Stomach (tissue), 8 donors: ENCODE measurements at regions not wholly inside any gene's neighbourhood (a gene's known extent, or its start where the extent isn't known, plus 50 kb on each side); places are given as distances from the start of the nearest gene placed in this dataset.

Source experiments
- DNase-seq, 2 donors: peaks; one replicate each; pipeline versions ENCODE4 v3.0.0 to v3.0.0-alpha.2; 2013 to 2019
- H3K27ac ChIP-seq, 5 donors: fragments of 200-600 bp in 4 of 5; sonication (generic) in 4 of 5; one replicate each; pipeline ENCODE4 v1.5.1; 2013 to 2019; ENCODE audit warnings: mild to moderate bottlenecking in 1 of 5, moderate library complexity in 1 of 5
- H3K27me3 ChIP-seq, 3 donors: fragments of 200-600 bp; sonication (generic); one replicate each; pipeline ENCODE4 v1.5.1; 2017 to 2019; ENCODE audit warnings: mixed run types in 1 of 3
- H3K36me3 ChIP-seq, 4 donors: fragments of 200-600 bp; sonication (generic); 1 replicate in 3 of 4; 2 replicates in 1 of 4; pipeline ENCODE4 v1.5.1; 2016 to 2019
- H3K4me1 ChIP-seq, 4 donors: fragments of 200-600 bp; sonication (generic); one replicate each; pipeline ENCODE4 v1.5.1; 2016 to 2019
- H3K4me3 ChIP-seq, 4 donors: fragments of 200-600 bp; sonication (generic) in 3 of 4; one replicate each; pipeline ENCODE4 v1.5.1; 2016 to 2019; ENCODE audit warnings: mild to moderate bottlenecking in 1 of 4
- H3K9me3 ChIP-seq, 4 donors: fragments of 200-600 bp; sonication (generic); one replicate each; pipeline ENCODE4 v1.5.1; 2016 to 2019
- CTCF ChIP-seq, 7 experiments: fragments of 450-650 bp in 4 of 7; fragments of 200-600 bp in 3 of 7; sonication (generic) in 3 of 7; IDR thresholded peaks; one replicate each; pipeline ENCODE4 v1.5.1; 2016 to 2019; ENCODE audit warnings: antibody characterized with exemption in 7 of 7, control low read depth in 2 of 7, mild to moderate bottlenecking in 1 of 7
- EP300 ChIP-seq: sonication (generic); formaldehyde crosslinking; IDR thresholded peaks from one replicate; pipeline ENCODE4 v1.6.1; 2017; ENCODE audit warnings: antibody characterized with exemption
- POLR2A ChIP-seq, 4 donors: fragments of 450-650 bp; IDR thresholded peaks; one replicate each; pipeline ENCODE4 v1.6.1; 2016; ENCODE audit warnings: antibody characterized with exemption in 4 of 4, control low read depth in 2 of 4, mild to moderate bottlenecking in 1 of 4, moderate library complexity in 1 of 4
- POLR2AphosphoS5 ChIP-seq, 3 donors: sonication (generic); formaldehyde crosslinking; IDR thresholded peaks; one replicate each; pipeline ENCODE4 v1.6.1; 2016; ENCODE audit warnings: antibody characterized with exemption in 3 of 3
- WGBS, 5 donors: extraction: QIAGEN DNeasy Blood & Tissue Kit in 3 of 5; methylation state at CpG; one replicate each; pipeline versions ENCODE4 v1.1.5 to v1.1.7; 2013 to 2018; 5-methylcytosine and 5-hydroxymethylcytosine counted together
- intact Hi-C: fragments of 100-400 bp; cut with DNase I; formaldehyde crosslinking; loops from one replicate; pipeline ENCODE4 v1.15.1; 2023; ENCODE audit warnings: low total_unique reads
- donor health status: healthy with polysubstance abuse.
- donor health status: Bipolar disorder and iron deficiency.
- donor health status: healthy.

DNA sequence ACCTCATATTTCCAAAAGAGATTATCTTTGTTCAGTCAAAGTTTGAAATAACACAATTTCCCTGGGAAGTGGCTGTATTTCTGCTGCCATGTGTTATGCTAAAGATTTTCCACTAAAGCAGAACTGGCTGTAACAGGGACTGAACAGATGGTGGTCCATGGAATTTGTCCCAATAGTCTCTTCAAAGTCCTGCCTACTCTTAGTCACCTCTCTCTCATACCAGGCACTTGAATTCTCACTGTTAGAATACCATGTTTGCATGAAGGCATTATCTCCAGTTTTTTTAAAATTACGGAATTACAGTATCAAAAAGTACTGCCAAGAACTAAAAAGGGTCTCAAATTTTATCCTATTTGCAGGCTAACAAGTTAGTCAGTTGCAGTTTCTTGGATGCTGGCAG is 105.0 kb upstream of the HDDC2 start:
- intact Hi-C loops = no loop called here
- no peak for TF ChIP-seq POLR2A (IDR thresholded peaks at IDR 0.05)
- no peak for TF ChIP-seq CTCF (IDR thresholded peaks at IDR 0.05)
- no peak for TF ChIP-seq POLR2AphosphoS5 (IDR thresholded peaks at IDR 0.05)
- no peak for TF ChIP-seq EP300
- no peak overlapping the region for H3K4me3 ChIP-seq
- H3K27me3 ChIP-seq = no peaks in the 10 kb centered on the region
- no peak overlapping the region for H3K27ac ChIP-seq
- H3K36me3 ChIP-seq = no peaks in the 10 kb centered on the region
- no peak for DNase-seq
- WGBS, 5 donors = 58 to 96% (median 86%) methylated on average over 1 of the region's 1 CpG
- peaks cover 0 to 3% (median 0%) of the 10 kb centered on the region in 4 donors for H3K9me3 ChIP-seq
- no peaks in the 10 kb centered on the region for H3K4me1 ChIP-seq

DNA sequence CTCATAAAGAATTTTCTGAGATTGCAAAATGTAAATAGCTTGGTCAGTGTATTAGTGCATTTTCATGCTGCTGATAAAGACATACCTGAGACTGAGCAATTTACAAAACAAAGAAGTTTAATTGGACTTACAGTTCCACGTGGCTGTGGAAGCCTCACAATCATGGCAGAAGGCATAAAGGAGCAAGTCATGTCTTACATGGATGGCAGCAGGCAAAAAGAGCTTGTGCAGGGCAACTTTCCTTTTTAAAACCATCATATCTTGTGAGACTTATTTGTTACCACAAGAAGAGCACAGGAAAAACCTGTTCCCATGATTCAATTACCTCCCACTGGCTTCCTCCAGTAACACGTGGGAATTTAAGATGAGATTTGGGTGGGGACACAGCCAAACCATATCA is 112.7 kb upstream of the HDDC2 start:
- TF ChIP-seq POLR2AphosphoS5 (IDR thresholded peaks at IDR 0.05) (no peak), CTCF (IDR thresholded peaks at IDR 0.05) (no peak), POLR2A (IDR thresholded peaks at IDR 0.05) (no peak), EP300 (no peak)
- WGBS, 5 donors = 63 to 78% (median 69%) methylated on average over 2 of the region's 2 CpGs
- H3K27ac ChIP-seq = no peak overlapping the region
- no peaks in the 10 kb centered on the region for H3K27me3 ChIP-seq
- H3K9me3 ChIP-seq = no peaks in the 10 kb centered on the region
- intact Hi-C loops = no loop called here
- no peak overlapping the region for H3K4me3 ChIP-seq
- no peaks in the 10 kb centered on the region for H3K4me1 ChIP-seq
- no peak for DNase-seq
- no peaks in the 10 kb centered on the region for H3K36me3 ChIP-seq

DNA sequence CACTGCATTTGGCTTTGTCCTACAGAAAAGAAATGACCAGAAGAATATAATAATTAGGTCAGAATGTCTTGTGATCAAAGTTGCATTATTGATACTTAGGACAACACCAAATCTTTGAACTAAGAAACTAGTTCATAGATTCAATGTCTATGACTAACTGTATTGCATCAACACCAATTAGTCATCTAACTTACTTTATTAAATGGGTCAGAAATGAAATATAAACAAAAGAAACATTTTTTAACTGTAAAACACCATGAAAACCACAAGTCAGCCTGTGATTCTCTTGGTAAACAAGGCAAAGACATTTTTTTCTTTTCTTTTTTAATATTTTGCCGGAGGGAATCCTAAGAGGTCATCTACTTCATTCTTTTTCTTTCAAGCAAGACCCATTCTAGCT is 114.1 kb upstream of the HDDC2 start:
- Histone ChIP-seq H3K9me3 (no peaks in the 10 kb centered on the region), H3K4me1 (no peaks in the 10 kb centered on the region), H3K4me3 (no peak overlapping the region), H3K27ac (no peak overlapping the region), H3K36me3 (no peaks in the 10 kb centered on the region), H3K27me3 (no peaks in the 10 kb centered on the region)
- DNase-seq = no peak
- intact Hi-C loops = no loop called here
- TF ChIP-seq POLR2A (IDR thresholded peaks at IDR 0.05) = no peak
- TF ChIP-seq POLR2AphosphoS5 (IDR thresholded peaks at IDR 0.05) = no peak
- no peak for TF ChIP-seq CTCF (IDR thresholded peaks at IDR 0.05)
- no peak for TF ChIP-seq EP300
- 78 to 94% (median 88%) methylated on average over 1 of the region's 1 CpG for WGBS, 5 donors

DNA sequence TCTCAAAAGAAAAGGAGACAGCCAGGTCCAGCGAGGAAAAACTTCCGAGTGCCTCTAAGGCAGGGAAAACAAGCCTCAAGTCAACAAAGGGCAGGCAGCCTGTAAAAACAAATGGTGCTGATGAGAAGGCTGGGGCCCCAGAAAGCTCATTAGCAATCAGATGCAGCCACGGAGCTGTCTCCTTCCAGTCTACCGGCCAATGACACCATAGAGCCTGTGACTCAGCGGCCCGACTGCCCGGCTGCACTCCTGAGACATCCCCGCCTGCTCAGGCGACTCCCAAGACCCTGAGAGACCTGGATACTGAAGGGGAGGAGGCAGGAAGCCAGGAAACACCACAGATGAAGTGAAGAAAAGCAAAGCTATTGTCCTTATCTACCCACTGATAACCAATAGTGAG is 120.1 kb upstream of the HDDC2 start:
- WGBS, 5 donors = 21 to 43% (median 29%) methylated on average over 3 to 9 of the region's 9 CpGs
- DNase-seq = no peak
- Histone ChIP-seq H3K36me3 (no peaks in the 10 kb centered on the region), H3K4me1 (no peaks in the 10 kb centered on the region), H3K27ac (no peak overlapping the region), H3K9me3 (no peaks in the 10 kb centered on the region), H3K27me3 (no peaks in the 10 kb centered on the region), H3K4me3 (no peak overlapping the region)
- TF ChIP-seq CTCF (IDR thresholded peaks at IDR 0.05) = no peak
- TF ChIP-seq POLR2AphosphoS5 (IDR thresholded peaks at IDR 0.05) = no peak
- no peak for TF ChIP-seq POLR2A (IDR thresholded peaks at IDR 0.05)
- no peak for TF ChIP-seq EP300
- intact Hi-C loops = no loop called here

DNA sequence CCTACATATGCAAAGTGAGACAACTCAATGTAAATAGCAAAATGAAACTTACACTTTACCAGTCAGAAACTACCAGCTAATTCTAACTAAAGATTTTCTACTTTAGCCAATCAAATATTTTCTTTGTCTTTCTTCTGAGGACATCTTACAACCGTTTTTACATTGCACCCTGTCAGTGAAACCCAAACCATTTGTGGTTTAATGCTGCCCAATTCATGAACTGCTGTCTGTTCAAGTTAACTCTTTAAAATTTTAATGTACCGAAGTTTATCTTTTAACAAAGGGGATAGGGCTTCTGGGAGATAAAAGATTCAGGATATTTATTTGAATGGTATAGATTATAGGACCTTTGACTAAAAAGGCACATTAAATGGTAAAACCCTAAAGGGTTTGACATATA is 121.3 kb upstream of the HDDC2 start:
- intact Hi-C loops = no loop called here
- Histone ChIP-seq H3K36me3 (no peaks in the 10 kb centered on the region), H3K4me3 (no peak overlapping the region), H3K27ac (no peak overlapping the region), H3K9me3 (no peaks in the 10 kb centered on the region), H3K4me1 (no peaks in the 10 kb centered on the region), H3K27me3 (no peaks in the 10 kb centered on the region)
- 46 to 70% (median 63%) methylated on average over 2 of the region's 2 CpGs for WGBS, 5 donors
- no peak for TF ChIP-seq CTCF (IDR thresholded peaks at IDR 0.05)
- no peak for TF ChIP-seq POLR2A (IDR thresholded peaks at IDR 0.05)
- no peak for TF ChIP-seq EP300
- no peak for TF ChIP-seq POLR2AphosphoS5 (IDR thresholded peaks at IDR 0.05)
- DNase-seq = no peak
